NCI-H446 (cell line): ENCODE measurements at regions not wholly inside any gene's neighbourhood (a gene's known extent, or its start where the extent isn't known, plus 50 kb on each side); places are given as distances from the start of the nearest gene placed in this dataset.

Experiments used
- DNase-seq, 2 experiments: peaks; one replicate each; lab custom pipeline; 2025; lab: John Stamatoyannopoulos, UW

DNA sequence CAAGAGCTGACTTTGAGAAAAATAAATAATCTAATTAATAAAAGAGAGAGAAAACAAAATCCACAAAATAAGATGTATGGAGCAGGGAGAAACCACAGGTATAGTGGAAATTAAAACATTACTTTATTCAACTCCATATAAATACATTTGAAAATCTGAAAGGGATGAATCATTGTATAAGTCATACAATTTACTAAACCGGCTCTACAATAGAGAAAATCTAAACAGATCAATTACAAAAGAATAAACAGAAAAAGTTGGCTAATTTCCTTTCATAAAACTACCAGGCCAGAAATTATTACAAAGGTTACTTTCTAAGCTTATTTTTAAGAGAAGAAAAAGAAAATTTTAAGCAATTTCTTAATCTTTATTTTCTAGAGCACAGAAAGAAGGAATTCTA is 51.3 kb upstream of the DRD2 start:
- no peak for DNase-seq
